ENCODE measurements at regions not wholly inside any gene's neighbourhood (a gene's known extent, or its start where the extent isn't known, plus 50 kb on each side); places are given as distances from the start of the nearest gene placed in this dataset.

- no peak for TF ChIP-seq EZH2phosphoT487 (IDR thresholded peaks at IDR 0.05; ENCODE audit: unreplicated experiment)
- no peak for TF ChIP-seq ETS1 (IDR thresholded peaks at IDR 0.05)
- no peak for TF ChIP-seq CTCF (conservative IDR thresholded peaks at IDR 0.05; ENCODE audit: low read depth in 2 of 2)
- TF ChIP-seq REST (IDR thresholded peaks at IDR 0.05; ENCODE audit: unreplicated experiment): no peak
- TF ChIP-seq POLR2AphosphoS5 (IDR thresholded peaks at IDR 0.05; ENCODE audit: low read depth): no peak
- TF ChIP-seq JUNB (IDR thresholded peaks at IDR 0.05; ENCODE audit: unreplicated experiment): no peak
Observed at GRCh38 chr3:17965331-17965730, 222.9 kb upstream of the TBC1D5 start.
